Common myeloid progenitor, CD34-positive (primary cell): ENCODE measurements at regions not wholly inside any gene's neighbourhood (a gene's known extent, or its start where the extent isn't known, plus 50 kb on each side); places are given as distances from the start of the nearest gene placed in this dataset.
"Not testable (repeated sequence)": the region's sequence is repeated elsewhere in the genome, so short reads cannot be mapped to it uniquely, and the experiment has no call there.

Experiments
- CTCF ChIA-PET: fragments of 350-600 bp; sonication (Branson Sonifier 250); formaldehyde crosslinking; loops from one replicate; lab custom pipeline; 2021; ENCODE audit warnings: antibody characterized with exemption; lab: Charles Lee
- POLR2A ChIA-PET: fragments of 350-600 bp; sonication (Branson Sonifier 250); formaldehyde crosslinking; loops from one replicate; lab custom pipeline; 2021; ENCODE audit warnings: antibody characterized with exemption; lab: Charles Lee
- DNase-seq, 3 donors: peaks; one replicate each; pipeline versions ENCODE4 v3.0.0 to v3.0.0-alpha.2; 2013
- H3K27ac ChIP-seq, 2 experiments: 1 replicate in 1 of 2; 2 replicates in 1 of 2; pipeline ENCODE4 v1.7.0; 2013; ENCODE audit warnings: inconsistent platforms in 2 of 2, low read length in 2 of 2, mild to moderate bottlenecking in 2 of 2, low read depth in 1 of 2, moderate library complexity in 1 of 2; ENCODE audit not compliant: severe bottlenecking in 2 of 2, insufficient read depth in 1 of 2, poor library complexity in 1 of 2
- H3K27me3 ChIP-seq, 5 experiments: replicated peaks in 2 of 5; 1 replicate in 3 of 5; 2 replicates in 2 of 5; pipeline versions ENCODE4 v1.6.1 to v1.7.0; 2013; ENCODE audit warnings: low read length in 4 of 5, mild to moderate bottlenecking in 2 of 5, moderate library complexity in 2 of 5, inconsistent platforms in 1 of 5; ENCODE audit not compliant: insufficient read depth in 5 of 5, control insufficient read depth in 4 of 5
- H3K36me3 ChIP-seq, 4 experiments: 1 replicate in 2 of 4; 2 replicates in 2 of 4; pipeline versions ENCODE4 v1.6.1 to v1.7.0; 2013; ENCODE audit warnings: low read length in 3 of 4, control low read depth in 1 of 4, mild to moderate bottlenecking in 1 of 4; ENCODE audit not compliant: control insufficient read depth in 4 of 4, insufficient read depth in 4 of 4
- H3K4me1 ChIP-seq, 4 experiments: 1 replicate in 3 of 4; 2 replicates in 1 of 4; pipeline versions ENCODE4 v1.6.1 to v1.7.1; 2013; ENCODE audit warnings: low read length in 3 of 4, mild to moderate bottlenecking in 3 of 4, control low read depth in 1 of 4, inconsistent platforms in 1 of 4, moderate library complexity in 1 of 4; ENCODE audit not compliant: control insufficient read depth in 4 of 4, insufficient read depth in 4 of 4; ENCODE audit errors: control extremely low read depth in 1 of 4
- H3K4me3 ChIP-seq, 7 experiments: 1 replicate in 4 of 7; 2 replicates in 3 of 7; pipeline versions ENCODE4 v1.5.1 to v1.7.0; 2013; ENCODE audit warnings: mild to moderate bottlenecking in 7 of 7, low read length in 6 of 7, moderate library complexity in 6 of 7, inconsistent platforms in 2 of 7, low read depth in 2 of 7, control low read depth in 1 of 7; ENCODE audit not compliant: insufficient read depth in 4 of 7, control insufficient read depth in 1 of 7; ENCODE audit errors: extremely low read depth in 1 of 7
- H3K9me3 ChIP-seq, 5 experiments: 1 replicate in 4 of 5; 2 replicates in 1 of 5; pipeline versions ENCODE4 v1.6.1 to v1.7.1; 2013; ENCODE audit warnings: low read length in 4 of 5, mild to moderate bottlenecking in 2 of 5, inconsistent platforms in 1 of 5, low read depth in 1 of 5, moderate library complexity in 1 of 5; ENCODE audit not compliant: control insufficient read depth in 4 of 5, insufficient read depth in 2 of 5; ENCODE audit errors: control extremely low read depth in 1 of 5
- WGBS: methylation state at CpG from one replicate; pipeline ENCODE4 v1.1.5; 2013; ENCODE audit not compliant: insufficient coverage; 5-methylcytosine and 5-hydroxymethylcytosine counted together

GRCh38 chrX:88940904-88941303 lies 193.9 kb downstream of the CPXCR1 start:
- Histone ChIP-seq H3K4me1 (no peaks in the 10 kb centered on the region), H3K27ac (no peak overlapping the region), H3K9me3 (no peaks in the 10 kb centered on the region), H3K36me3 (no peaks in the 10 kb centered on the region), H3K27me3 (no peaks in the 10 kb centered on the region), H3K4me3 (no peak overlapping the region)
- WGBS: 91% methylated on average over 5 of the region's 5 CpGs
- ChIA-PET POLR2A (no interaction called here), CTCF (no interaction called here)
- no peak for DNase-seq

GRCh38 chrX:88944661-88945060 lies 197.6 kb downstream of the CPXCR1 start:
- Histone ChIP-seq H3K36me3 (no peaks in the 10 kb centered on the region), H3K4me1 (no peaks in the 10 kb centered on the region), H3K27ac (no peak overlapping the region), H3K27me3 (no peaks in the 10 kb centered on the region), H3K4me3 (no peak overlapping the region), H3K9me3 (no peaks in the 10 kb centered on the region)
- no peak for DNase-seq
- POLR2A ChIA-PET: no interaction called here
- CTCF ChIA-PET: no interaction called here

- H3K27ac ChIP-seq, H3K36me3 ChIP-seq, CTCF ChIA-PET, H3K9me3 ChIP-seq, H3K4me1 ChIP-seq, DNase-seq, H3K4me3 ChIP-seq, POLR2A ChIA-PET, H3K27me3 ChIP-seq: not testable (repeated sequence)
- WGBS: 100% methylated on average over 2 of the region's 4 CpGs
Measured at GRCh38 chrX:88956059-88956458, 209.0 kb downstream of the CPXCR1 start.

- no peak overlapping the region for H3K27ac ChIP-seq
- WGBS: no CpG with 5 or more reads among the region's 1 CpG
- no peaks in the 10 kb centered on the region for H3K27me3 ChIP-seq
- no peak for DNase-seq
- POLR2A ChIA-PET: no interaction called here
- no peaks in the 10 kb centered on the region for H3K9me3 ChIP-seq
- no peaks in the 10 kb centered on the region for H3K36me3 ChIP-seq
- no peak overlapping the region for H3K4me3 ChIP-seq
- CTCF ChIA-PET: no interaction called here
- H3K4me1 ChIP-seq: no peaks in the 10 kb centered on the region
Measured at GRCh38 chrX:88977835-88978234, 230.8 kb downstream of the CPXCR1 start.

- no peak overlapping the region for H3K27ac ChIP-seq
- DNase-seq: no peak
- H3K9me3 ChIP-seq: no peaks in the 10 kb centered on the region
- no peak overlapping the region for H3K4me3 ChIP-seq
- ChIA-PET POLR2A (no interaction called here), CTCF (no interaction called here)
- H3K27me3 ChIP-seq: no peaks in the 10 kb centered on the region
- H3K4me1 ChIP-seq: no peaks in the 10 kb centered on the region
- 87% methylated on average over 19 of the region's 22 CpGs for WGBS
- no peaks in the 10 kb centered on the region for H3K36me3 ChIP-seq
Measured at GRCh38 chrX:88982183-88982582, 235.2 kb downstream of the CPXCR1 start.

- 44% methylated on average over 1 of the region's 3 CpGs for WGBS
- H3K4me1 ChIP-seq: no peaks in the 10 kb centered on the region
- no peak overlapping the region for H3K27ac ChIP-seq
- ChIA-PET POLR2A (no interaction called here), CTCF (no interaction called here)
- DNase-seq: no peak
- no peak overlapping the region for H3K4me3 ChIP-seq
- no peaks in the 10 kb centered on the region for H3K27me3 ChIP-seq
- no peaks in the 10 kb centered on the region for H3K9me3 ChIP-seq
- no peaks in the 10 kb centered on the region for H3K36me3 ChIP-seq
Measured at GRCh38 chrX:88982933-88983332, 235.9 kb downstream of the CPXCR1 start.

- Histone ChIP-seq H3K9me3 (no peaks in the 10 kb centered on the region), H3K27ac (no peak overlapping the region), H3K4me3 (no peak overlapping the region), H3K36me3 (no peaks in the 10 kb centered on the region), H3K27me3 (no peaks in the 10 kb centered on the region), H3K4me1 (no peaks in the 10 kb centered on the region)
- POLR2A ChIA-PET: no interaction called here
- DNase-seq: no peak
- CTCF ChIA-PET: no interaction called here
Measured at GRCh38 chrX:88988796-88989195, 241.8 kb downstream of the CPXCR1 start.
